ENCODE measurements at regions not wholly inside any gene's neighbourhood (a gene's known extent, or its start where the extent isn't known, plus 50 kb on each side); places are given as distances from the start of the nearest gene placed in this dataset.
A peak's percentile ranks its signal among the peaks of the same experiment; 100 is the strongest.

DNA sequence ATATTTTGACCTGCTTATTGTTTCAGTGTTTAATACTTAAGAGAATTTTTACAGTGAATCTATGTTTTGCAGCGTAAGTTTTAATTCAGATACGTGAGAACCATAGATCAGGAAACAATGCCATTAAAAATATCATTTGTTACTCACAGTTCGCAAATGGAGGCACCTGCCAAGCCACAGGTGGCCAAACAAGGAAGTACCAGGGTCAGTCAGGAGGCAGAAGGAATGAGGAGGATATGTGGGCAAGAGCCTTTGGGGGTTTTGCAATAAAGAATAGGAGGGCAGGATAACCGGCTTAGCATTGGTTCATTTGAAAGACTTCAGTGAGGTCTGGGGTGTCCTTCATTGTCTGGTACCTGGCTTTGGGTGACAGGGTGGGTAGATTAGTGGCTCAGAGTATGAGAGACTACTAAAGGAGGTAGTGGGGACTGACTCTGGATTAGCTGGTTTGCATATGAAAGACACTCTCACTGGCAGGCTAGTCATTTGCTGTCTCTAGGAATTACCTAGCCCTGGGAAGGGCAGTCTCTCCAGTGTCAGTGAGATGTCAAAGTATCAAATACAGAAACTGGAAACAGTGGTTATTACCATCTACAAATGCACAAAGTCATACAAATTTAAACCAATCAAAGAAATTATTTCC, 132.2 kb upstream of the CAV2 start:
- Histone ChIP-seq H3T11ph (ENCODE audit: low read length) (no peak overlapping the region), H3K27me3 (ENCODE audit: insufficient read depth, low read length) (no peaks in the 10 kb centered on the region), H3K4me1 (ENCODE audit: insufficient read depth, low read length) (no peaks in the 10 kb centered on the region; the same call in 1 of the 2 replicates), H3K9me3 (ENCODE audit: control insufficient read depth, low read depth, low read length) (peaks cover 11% of the 10 kb centered on the region), H4K91ac (ENCODE audit: insufficient read length, low read depth, low read length) (no peak overlapping the region), H2BK120ac (ENCODE audit: low read depth, low read length, poor library complexity, severe bottlenecking) (no peak overlapping the region), H4K8ac (replicated peaks; ENCODE audit: insufficient read length, low read depth, low read length) (no peak overlapping the region), H2BK12ac (ENCODE audit: insufficient read length, low read depth, low read length) (no peak overlapping the region), H4K5ac (ENCODE audit: insufficient read length, low read depth, low read length) (no peak overlapping the region), H3K18ac (ENCODE audit: insufficient read length, low read depth, low read length) (no peak overlapping the region), H3K79me2 (ENCODE audit: insufficient read depth, low read length) (no peaks in the 10 kb centered on the region), H2AFZ (ENCODE audit: low read length) (no peak overlapping the region), H2BK15ac (ENCODE audit: low read depth, low read length) (no peak overlapping the region), H3K23ac (ENCODE audit: insufficient read length, low read depth, low read length) (no peak overlapping the region), H2BK20ac (ENCODE audit: low read depth, low read length, poor library complexity, severe bottlenecking) (no peak overlapping the region), H3K79me1 (ENCODE audit: insufficient read depth, low read depth, low read length, poor library complexity, severe bottlenecking) (no peaks in the 10 kb centered on the region), H2AK5ac (ENCODE audit: insufficient read length, low read length) (no peak overlapping the region), H2BK5ac (ENCODE audit: insufficient read length, low read length) (no peak overlapping the region), H4K20me1 (ENCODE audit: control insufficient read depth, insufficient read depth, insufficient read length) (no peaks in the 10 kb centered on the region), H3K9ac (ENCODE audit: extremely low read depth, insufficient read length, low read length) (no peak overlapping the region), H3K56ac (ENCODE audit: insufficient read length, low read depth, low read length) (no peak overlapping the region), H3K14ac (ENCODE audit: insufficient read depth, low read length) (no peak overlapping the region), H3K23me2 (ENCODE audit: insufficient read length, low read depth, low read length, poor library complexity, severe bottlenecking) (no peaks in the 10 kb centered on the region), H3K4ac (ENCODE audit: low read depth, low read length) (no peak overlapping the region), H3K27ac (ENCODE audit: insufficient read length, low read depth, low read length) (no peak overlapping the region), H3K4me2 (ENCODE audit: insufficient read depth, insufficient read length, low read length) (no peak overlapping the region)
- TF ChIP-seq, protein P1, sequence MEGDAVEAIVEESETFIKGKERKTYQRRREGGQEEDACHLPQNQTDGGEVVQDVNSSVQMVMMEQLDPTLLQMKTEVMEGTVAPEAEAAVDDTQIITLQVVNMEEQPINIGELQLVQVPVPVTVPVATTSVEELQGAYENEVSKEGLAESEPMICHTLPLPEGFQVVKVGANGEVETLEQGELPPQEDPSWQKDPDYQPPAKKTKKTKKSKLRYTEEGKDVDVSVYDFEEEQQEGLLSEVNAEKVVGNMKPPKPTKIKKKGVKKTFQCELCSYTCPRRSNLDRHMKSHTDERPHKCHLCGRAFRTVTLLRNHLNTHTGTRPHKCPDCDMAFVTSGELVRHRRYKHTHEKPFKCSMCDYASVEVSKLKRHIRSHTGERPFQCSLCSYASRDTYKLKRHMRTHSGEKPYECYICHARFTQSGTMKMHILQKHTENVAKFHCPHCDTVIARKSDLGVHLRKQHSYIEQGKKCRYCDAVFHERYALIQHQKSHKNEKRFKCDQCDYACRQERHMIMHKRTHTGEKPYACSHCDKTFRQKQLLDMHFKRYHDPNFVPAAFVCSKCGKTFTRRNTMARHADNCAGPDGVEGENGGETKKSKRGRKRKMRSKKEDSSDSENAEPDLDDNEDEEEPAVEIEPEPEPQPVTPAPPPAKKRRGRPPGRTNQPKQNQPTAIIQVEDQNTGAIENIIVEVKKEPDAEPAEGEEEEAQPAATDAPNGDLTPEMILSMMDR (conservative IDR thresholded peaks at IDR 0.05) = no peak
- Mint-ChIP-seq H3K27me3 (ENCODE audit: low read depth) (no peaks in the 10 kb centered on the region), H3K4me3 (no peak overlapping the region), H3K27ac (no peak overlapping the region), H3K4me1 (peaks cover 10% of the 10 kb centered on the region in 2 experiments), H3K9me3 (peaks cover 21% of the 10 kb centered on the region in 2 experiments), H3K36me3 (ENCODE audit: insufficient read depth in 1 of 3, low read depth in 3 of 3) (peaks cover 6 to 24% (median 14%) of the 10 kb centered on the region in 3 experiments; a peak in 6 of 7 replicates)
- peak; percentile 41 for DNase-seq
- no CpG with 5 or more reads among the region's 4 CpGs for WGBS (ENCODE audit: extremely low coverage, insufficient read length, low lambda C conversion rate)

Measured in H9 (cell line).